ENCODE measurements at regions not wholly inside any gene's neighbourhood (a gene's known extent, or its start where the extent isn't known, plus 50 kb on each side); places are given as distances from the start of the nearest gene placed in this dataset.

DNA sequence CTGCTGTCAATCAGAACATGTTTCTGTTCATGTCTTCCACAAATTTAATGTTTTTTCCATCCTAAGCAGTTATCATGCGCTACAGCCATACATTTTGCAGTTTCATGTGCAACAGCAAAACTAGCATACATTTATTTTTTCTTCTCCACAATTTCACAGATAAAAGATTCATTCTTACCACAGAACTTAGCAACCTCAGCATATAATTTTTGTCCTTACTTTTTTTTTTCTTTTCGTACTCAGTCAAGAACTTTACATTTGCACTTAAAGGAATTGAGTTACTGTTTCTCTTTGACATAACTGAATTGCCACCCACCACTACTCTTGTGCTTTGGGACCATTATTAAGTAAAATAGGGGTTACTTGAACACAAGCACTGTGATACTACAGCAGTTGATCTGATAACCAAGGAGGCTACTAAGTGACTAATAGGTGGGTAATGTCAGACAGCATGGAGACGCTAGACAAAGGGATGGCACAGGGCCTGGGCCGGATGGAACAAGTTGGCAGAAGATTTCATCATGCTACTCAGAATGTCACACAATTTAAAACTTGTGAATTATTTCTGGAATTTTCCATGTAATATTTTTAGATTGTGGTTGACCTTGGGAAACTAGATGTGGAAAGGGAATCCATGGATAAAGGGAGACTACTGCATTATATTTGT lies 50.2 kb upstream of the LHX8 start:
- TF ChIP-seq TAF1 (IDR thresholded peaks at IDR 0.05; ENCODE audit: low read depth, low read length), result no peak
- TF ChIP-seq POLR2AphosphoS5 (IDR thresholded peaks at IDR 0.05; ENCODE audit: low read depth, low read length), result no peak
- TF ChIP-seq POLR2A (IDR thresholded peaks at IDR 0.05; ENCODE audit: low read depth, low read length), result no peak
